HepG2 (cell line): ENCODE measurements at regions not wholly inside any gene's neighbourhood (a gene's known extent, or its start where the extent isn't known, plus 50 kb on each side); places are given as distances from the start of the nearest gene placed in this dataset.

Experiments used
- ATAC-seq: fragments of 200-7000 bp; cut with Tn5 transposase; 3 replicates; pipeline ENCODE4 v1.9.1; 2020; ENCODE audit warnings: mild to moderate bottlenecking, moderate library complexity
- BruUV-seq: library from RNA; stranded (reverse); fragments of 400-500 nt; replicated peaks from 2 replicates; lab custom pipeline; 2021; lab: Mats Ljungman, UMichigan
- CTCF ChIA-PET: fragments of 300-600 bp; formaldehyde crosslinking; extraction: SDS; loops from one replicate; lab custom pipeline; 2021; ENCODE audit warnings: low total read pairs, inconsistent platforms, low intra/inter-chr PET ratio; lab: Yijun Ruan, JAX
- POLR2A ChIA-PET: fragments of 350-600 bp; sonication (Branson Sonifier 250); formaldehyde crosslinking; loops from one replicate; lab custom pipeline; 2020; ENCODE audit warnings: antibody characterized with exemption, inconsistent platforms; lab: Yijun Ruan, JAX
- DNase-seq: peaks from one replicate; pipeline ENCODE4 v3.0.0-alpha.2; 2015; ENCODE audit warnings: low spot score
- FAIRE-seq: peaks from 3 replicates; lab custom pipeline; 2011; peaks lifted over from hg19 to GRCh38; lab: Jason Lieb, UNC
- H2AFZ ChIP-seq: one replicate; pipeline ENCODE4 v1.6.1; 2011; ENCODE audit warnings: low read length, inconsistent platforms
- H3K27ac ChIP-seq: fragments of 300-600 bp; 3 replicates; pipeline ENCODE4 v1.8.0; 2011; ENCODE audit warnings: mixed run types, mild to moderate bottlenecking, mixed read lengths, low read length, inconsistent platforms; ENCODE audit not compliant: insufficient read depth; ENCODE audit errors: extremely low read length
- H3K27me3 ChIP-seq, 2 experiments: fragments of 200-600 bp in 1 of 2; 2 replicates in 1 of 2; 3 replicates in 1 of 2; pipeline versions ENCODE4 v1.6.0 to v1.8.0; 2011; ENCODE audit warnings: low read length in 2 of 2, mild to moderate bottlenecking in 2 of 2, moderate library complexity in 2 of 2, inconsistent platforms in 1 of 2; ENCODE audit not compliant: insufficient read depth in 2 of 2, control insufficient read depth in 1 of 2
- H3K36me3 ChIP-seq, 2 experiments: fragments of 200-600 bp in 1 of 2; replicated peaks in 1 of 2; 2 replicates in 1 of 2; 3 replicates in 1 of 2; pipeline versions ENCODE4 v1.5.1 to v1.8.0; 2011; ENCODE audit warnings: low read length in 2 of 2, inconsistent platforms in 1 of 2; ENCODE audit not compliant: insufficient read depth in 2 of 2, control insufficient read depth in 1 of 2
- H3K4me1 ChIP-seq: 2 replicates; pipeline ENCODE4 v1.5.1; 2012; ENCODE audit warnings: low read length, inconsistent platforms; ENCODE audit not compliant: insufficient read depth
- H3K4me2 ChIP-seq: 2 replicates; pipeline ENCODE4 v1.6.0; 2011; ENCODE audit warnings: low read depth, low read length, inconsistent platforms
- H3K4me3 ChIP-seq, 3 experiments: fragments of 200-600 bp in 1 of 3; sonication (generic), shearing (Covaris generic) in 1 of 3; replicated peaks in 1 of 3; 2 replicates each; pipeline ENCODE4 v1.5.1; 2011 to 2016; ENCODE audit warnings: low read length in 3 of 3, inconsistent platforms in 2 of 3, low read depth in 2 of 3, mild to moderate bottlenecking in 2 of 3, control low read depth in 1 of 3, mixed read lengths in 1 of 3; ENCODE audit not compliant: insufficient read depth in 1 of 3
- H3K79me2 ChIP-seq: one replicate; pipeline ENCODE4 v1.6.1; 2011; ENCODE audit warnings: low read length, inconsistent platforms; ENCODE audit not compliant: insufficient read depth
- H3K9ac ChIP-seq: 2 replicates; pipeline ENCODE4 v1.6.0; 2011; ENCODE audit warnings: mild to moderate bottlenecking, low read depth, low read length, inconsistent platforms; ENCODE audit not compliant: insufficient read depth
- H3K9me3 ChIP-seq: 2 replicates; pipeline ENCODE4 v1.5.1; 2012; ENCODE audit warnings: mild to moderate bottlenecking, low read length
- H4K20me1 ChIP-seq: 2 replicates; pipeline ENCODE4 v1.6.0; 2011; ENCODE audit warnings: inconsistent platforms, mild to moderate bottlenecking, low read length, moderate library complexity; ENCODE audit not compliant: insufficient read depth
- GRHL1 ChIP-seq: sonication (generic); formaldehyde crosslinking; conservative IDR thresholded peaks from 2 replicates; pipeline ENCODE4 v1.8.0; 2022; ENCODE audit warnings: missing genetic modification reagents
- KDM6A ChIP-seq: IDR thresholded peaks from 2 replicates; pipeline ENCODE4 v1.6.1; 2016; ENCODE audit warnings: low read depth
- MAFK ChIP-seq, 2 experiments: IDR thresholded peaks in 1 of 2; conservative IDR thresholded peaks in 1 of 2; 2 replicates each; pipeline ENCODE4 v1.6.1; 2011; ENCODE audit warnings: improper control_type of control experiment in 2 of 2, low read length in 2 of 2
- MXD3 ChIP-seq: IDR thresholded peaks from 2 replicates; pipeline ENCODE4 v1.6.1; 2016; ENCODE audit warnings: mild to moderate bottlenecking, missing biosample characterization, missing genetic modification reagents
- ZFP37 ChIP-seq: sonication (generic); formaldehyde crosslinking; IDR thresholded peaks from 2 replicates; pipeline ENCODE4 v1.4.0; 2020; ENCODE audit warnings: missing genetic modification reagents, borderline replicate concordance
- ZNF703 ChIP-seq: sonication (generic); formaldehyde crosslinking; IDR thresholded peaks from 2 replicates; pipeline ENCODE4 v1.5.1; 2020; ENCODE audit warnings: missing genetic modification reagents, mild to moderate bottlenecking, moderate library complexity, borderline replicate concordance
- ZNF75D ChIP-seq: sonication (generic); formaldehyde crosslinking; IDR thresholded peaks from 2 replicates; pipeline ENCODE4 v1.8.1; 2023; ENCODE audit warnings: missing genetic modification reagents, mild to moderate bottlenecking, borderline replicate concordance
- ZNF883 ChIP-seq: sonication (generic); formaldehyde crosslinking; IDR thresholded peaks from 2 replicates; pipeline ENCODE4 v1.5.1; 2020; ENCODE audit warnings: mild to moderate bottlenecking, missing genetic modification reagents; ENCODE audit errors: not compliant biosample characterization
- WGBS: methylation state at CpG from one replicate; pipeline ENCODE4 v1.1.6; 2017; ENCODE audit warnings: low lambda C conversion rate; 5-methylcytosine and 5-hydroxymethylcytosine counted together
- in situ Hi-C: cut with HindIII; loops from 2 replicates; pipeline ENCODE4 v1.10.0; 2017; ENCODE audit warnings: low pct_unique_long_range_greater_than_20kb; ENCODE audit not compliant: extremely low pct_ligation_motif_present
- intact Hi-C: fragments of 100-400 bp; cut with micrococcal nuclease; formaldehyde crosslinking; loops from one replicate; pipeline ENCODE4 v1.10.0; 2022; ENCODE audit not compliant: unreplicated experiment

GRCh38 chr5:104538734-104539133 is 976.1 kb upstream of the NUDT12 start:
- CTCF ChIA-PET = no interaction called here
- no peaks in the 10 kb centered on the region for H3K9me3 ChIP-seq
- no peak overlapping the region for H3K9ac ChIP-seq
- no peaks in the 10 kb centered on the region for H3K4me1 ChIP-seq
- ATAC-seq (no peak), DNase-seq (no peak), FAIRE-seq (no peak)
- no peak overlapping the region for H2AFZ ChIP-seq
- POLR2A ChIA-PET = no interaction called here
- H3K4me3 ChIP-seq = no peak overlapping the region
- TF ChIP-seq ZNF883 (CRISPR knock-in tag) = no peak
- TF ChIP-seq ZNF703 (CRISPR knock-in tag) = no peak
- no peak for TF ChIP-seq ZFP37 (CRISPR knock-in tag)
- TF ChIP-seq ZNF75D = no peak
- no peak for TF ChIP-seq MAFK (conservative IDR thresholded peaks at IDR 0.05 in 1 of 2, IDR thresholded peaks at IDR 0.05 in 1 of 2; ENCODE audit: low read length in 2 of 2)
- TF ChIP-seq KDM6A = no peak
- no peak for TF ChIP-seq MXD3 (CRISPR knock-in tag)
- TF ChIP-seq GRHL1 (CRISPR knock-in tag) = no peak
- H3K4me2 ChIP-seq = no peak overlapping the region
- H3K27ac ChIP-seq = no peak overlapping the region
- BruUV-seq = no TSS peak
- H4K20me1 ChIP-seq = no peaks in the 10 kb centered on the region
- in situ Hi-C loops (no loop called here), intact Hi-C loops (no loop called here)
- H3K27me3 ChIP-seq = no peaks in the 10 kb centered on the region
- no peaks in the 10 kb centered on the region for H3K36me3 ChIP-seq
- H3K79me2 ChIP-seq = no peaks in the 10 kb centered on the region
- WGBS = 22% methylated on average over 6 of the region's 6 CpGs
